Gastrocnemius medialis (tissue), 4 donors: ENCODE measurements at regions not wholly inside any gene's neighbourhood (a gene's known extent, or its start where the extent isn't known, plus 50 kb on each side); places are given as distances from the start of the nearest gene placed in this dataset.

Source experiments
- POLR2A ChIP-seq, 2 donors: fragments of 450-650 bp; IDR thresholded peaks; one replicate each; pipeline ENCODE4 v1.6.1; 2017; ENCODE audit warnings: antibody characterized with exemption in 2 of 2, mild to moderate bottlenecking in 2 of 2, moderate library complexity in 2 of 2
- TF ChIP-seq, protein P1 (sequence below), 5 experiments: fragments of 450-650 bp in 3 of 5; fragments of 200-600 bp in 2 of 5; sonication (generic) in 2 of 5; IDR thresholded peaks in 4 of 5; conservative IDR thresholded peaks in 1 of 5; 1 replicate in 4 of 5; 2 replicates in 1 of 5; pipeline ENCODE4 v1.5.1; 2016 to 2019; ENCODE audit warnings: antibody characterized with exemption in 5 of 5, mild to moderate bottlenecking in 3 of 5, moderate library complexity in 3 of 5

DNA sequence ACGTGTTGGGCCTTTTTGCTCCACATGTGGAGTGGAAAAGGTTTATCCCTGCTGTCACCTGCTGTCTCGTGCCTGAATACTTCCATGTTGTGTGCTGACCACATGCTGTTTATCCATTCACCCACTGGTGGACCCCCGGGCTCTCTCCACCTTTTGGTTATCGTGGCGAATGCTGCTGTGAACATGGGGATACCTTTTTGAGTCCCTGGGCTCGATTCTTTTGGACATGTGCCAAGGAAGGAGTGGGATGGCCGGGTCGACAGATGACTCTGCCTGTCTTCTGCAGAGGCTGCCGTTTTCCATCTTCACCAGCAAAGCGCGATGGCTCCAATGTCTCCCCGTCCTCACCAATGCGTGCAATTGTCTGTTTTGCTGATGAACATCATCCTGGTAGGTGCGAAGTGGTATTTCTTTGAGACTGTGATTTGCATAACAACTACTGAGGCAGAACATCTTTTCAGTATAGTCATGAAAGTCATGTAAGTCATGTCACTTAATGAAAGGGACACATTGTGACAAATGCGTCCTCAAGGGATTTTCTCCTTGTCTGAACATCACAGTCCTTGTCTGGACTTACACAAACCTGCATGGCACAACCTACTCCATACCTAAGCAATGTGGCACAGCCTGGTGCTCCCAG, 758.7 kb downstream of the BRD1 start:
- TF ChIP-seq, protein P1, sequence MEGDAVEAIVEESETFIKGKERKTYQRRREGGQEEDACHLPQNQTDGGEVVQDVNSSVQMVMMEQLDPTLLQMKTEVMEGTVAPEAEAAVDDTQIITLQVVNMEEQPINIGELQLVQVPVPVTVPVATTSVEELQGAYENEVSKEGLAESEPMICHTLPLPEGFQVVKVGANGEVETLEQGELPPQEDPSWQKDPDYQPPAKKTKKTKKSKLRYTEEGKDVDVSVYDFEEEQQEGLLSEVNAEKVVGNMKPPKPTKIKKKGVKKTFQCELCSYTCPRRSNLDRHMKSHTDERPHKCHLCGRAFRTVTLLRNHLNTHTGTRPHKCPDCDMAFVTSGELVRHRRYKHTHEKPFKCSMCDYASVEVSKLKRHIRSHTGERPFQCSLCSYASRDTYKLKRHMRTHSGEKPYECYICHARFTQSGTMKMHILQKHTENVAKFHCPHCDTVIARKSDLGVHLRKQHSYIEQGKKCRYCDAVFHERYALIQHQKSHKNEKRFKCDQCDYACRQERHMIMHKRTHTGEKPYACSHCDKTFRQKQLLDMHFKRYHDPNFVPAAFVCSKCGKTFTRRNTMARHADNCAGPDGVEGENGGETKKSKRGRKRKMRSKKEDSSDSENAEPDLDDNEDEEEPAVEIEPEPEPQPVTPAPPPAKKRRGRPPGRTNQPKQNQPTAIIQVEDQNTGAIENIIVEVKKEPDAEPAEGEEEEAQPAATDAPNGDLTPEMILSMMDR (IDR thresholded peaks at IDR 0.05 in 4 of 5, conservative IDR thresholded peaks at IDR 0.05 in 1 of 5), result no peak
- no peak for TF ChIP-seq POLR2A (IDR thresholded peaks at IDR 0.05)
